ENCODE measurements at regions not wholly inside any gene's neighbourhood (a gene's known extent, or its start where the extent isn't known, plus 50 kb on each side); places are given as distances from the start of the nearest gene placed in this dataset.

- Histone ChIP-seq H3K4me1 (ENCODE audit: control insufficient read depth, insufficient read depth, low read length) (no peaks in the 10 kb centered on the region), H3K4me3 (ENCODE audit: low read depth in 2 of 2, low read length in 2 of 2) (no peak overlapping the region), H3K27me3 (ENCODE audit: control insufficient read depth, insufficient read depth, low read length) (no peaks in the 10 kb centered on the region; the same call in 1 of the 2 replicates), H3K9me3 (ENCODE audit: control insufficient read depth, insufficient read depth, low read depth, low read length) (no peaks in the 10 kb centered on the region), H3K27ac (ENCODE audit: low read length) (no peak overlapping the region), H3K36me3 (ENCODE audit: control insufficient read depth, insufficient read depth, low read length) (no peaks in the 10 kb centered on the region)
- in situ Hi-C loops (cut with HindIII; ENCODE audit: low pct_unique_long_range_greater_than_20kb, low sequenced_read_pairs) (no loop called here), intact Hi-C loops (cut with micrococcal nuclease; ENCODE audit: unreplicated experiment) (no loop called here)
- no TSS peak for BruUV-seq (replicated peaks)
- POLR2A ChIA-PET = no interaction called here
- TF ChIP-seq POLR2AphosphoS5 (IDR thresholded peaks at IDR 0.05; ENCODE audit: low read depth, low read length) = no peak
- ATAC-seq = no peak
- CTCF ChIA-PET = no interaction called here
- DNase-seq (ENCODE audit: low read depth, low spot score) = no peak
Measured at GRCh38 chr5:145198525-145199260, 636.4 kb downstream of the PRELID2 start.

- Histone ChIP-seq H3K27me3 (ENCODE audit: control insufficient read depth, insufficient read depth, low read length) (no peaks in the 10 kb centered on the region), H3K4me3 (ENCODE audit: low read depth in 2 of 2, low read length in 2 of 2) (no peak overlapping the region), H3K9me3 (ENCODE audit: control insufficient read depth, insufficient read depth, low read depth, low read length) (no peaks in the 10 kb centered on the region), H3K36me3 (ENCODE audit: control insufficient read depth, insufficient read depth, low read length) (no peaks in the 10 kb centered on the region), H3K27ac (ENCODE audit: low read length) (no peak overlapping the region), H3K4me1 (ENCODE audit: control insufficient read depth, insufficient read depth, low read length) (no peaks in the 10 kb centered on the region)
- in situ Hi-C loops (cut with HindIII; ENCODE audit: low pct_unique_long_range_greater_than_20kb, low sequenced_read_pairs) = no loop called here
- BruUV-seq (replicated peaks) = no TSS peak
- TF ChIP-seq TCF7L2 (IDR thresholded peaks at IDR 0.05; ENCODE audit: low read depth, low read length) (no peak), SIN3A (IDR thresholded peaks at IDR 0.05; ENCODE audit: borderline replicate concordance, insufficient read depth, low read depth, low read length) (no peak), CTCF (IDR thresholded peaks at IDR 0.05) (no peak), REST (IDR thresholded peaks at IDR 0.05; ENCODE audit: insufficient read depth in 1 of 2, low read depth in 2 of 2, low read length in 1 of 2) (no peak), POLR2AphosphoS5 (IDR thresholded peaks at IDR 0.05; ENCODE audit: low read depth, low read length) (no peak)
- DNase-seq (ENCODE audit: low read depth, low spot score) = no peak
- CTCF ChIA-PET = no interaction called here
- no peak for ATAC-seq
- POLR2A ChIA-PET = no interaction called here
- intact Hi-C loops (cut with micrococcal nuclease; ENCODE audit: unreplicated experiment) = no loop called here
Measured at GRCh38 chr5:145189746-145190145, 645.4 kb downstream of the PRELID2 start.

GRCh38 chr5:145180371-145180770, 654.8 kb downstream of the PRELID2 start:
- BruUV-seq (replicated peaks) = no TSS peak
- H3K27ac ChIP-seq (ENCODE audit: low read length) = no peak overlapping the region
- TF ChIP-seq SIN3A (IDR thresholded peaks at IDR 0.05; ENCODE audit: borderline replicate concordance, insufficient read depth, low read depth, low read length) (no peak), TCF7L2 (IDR thresholded peaks at IDR 0.05; ENCODE audit: low read depth, low read length) (no peak), POLR2AphosphoS5 (IDR thresholded peaks at IDR 0.05; ENCODE audit: low read depth, low read length) (no peak), REST (IDR thresholded peaks at IDR 0.05; ENCODE audit: insufficient read depth in 1 of 2, low read depth in 2 of 2, low read length in 1 of 2) (no peak), CTCF (IDR thresholded peaks at IDR 0.05) (no peak)
- ChIA-PET CTCF (no interaction called here), POLR2A (no interaction called here)
- intact Hi-C loops (cut with micrococcal nuclease; ENCODE audit: unreplicated experiment) = no loop called here
- DNase-seq (ENCODE audit: low read depth, low spot score) = no peak
- no peaks in the 10 kb centered on the region for H3K9me3 ChIP-seq (ENCODE audit: control insufficient read depth, insufficient read depth, low read depth, low read length)
- H3K27me3 ChIP-seq (ENCODE audit: control insufficient read depth, insufficient read depth, low read length) = no peaks in the 10 kb centered on the region
- H3K4me1 ChIP-seq (ENCODE audit: control insufficient read depth, insufficient read depth, low read length) = no peaks in the 10 kb centered on the region
- H3K36me3 ChIP-seq (ENCODE audit: control insufficient read depth, insufficient read depth, low read length) = no peaks in the 10 kb centered on the region
- ATAC-seq = no peak
- in situ Hi-C loops (cut with HindIII; ENCODE audit: low pct_unique_long_range_greater_than_20kb, low sequenced_read_pairs) = no loop called here
- H3K4me3 ChIP-seq (ENCODE audit: low read depth in 2 of 2, low read length in 2 of 2) = no peak overlapping the region
